CD4-positive, alpha-beta T cell (primary cell): ENCODE measurements at regions not wholly inside any gene's neighbourhood (a gene's known extent, or its start where the extent isn't known, plus 50 kb on each side); places are given as distances from the start of the nearest gene placed in this dataset.

Experiments used
- ATAC-seq: fragments of 200-7000 bp; cut with Tn5 transposase; one replicate; pipeline ENCODE4 v1.10.0; 2022; ENCODE audit warnings: mild to moderate bottlenecking; ENCODE audit not compliant: poor library complexity
- CTCF ChIA-PET: fragments of 350-600 bp; sonication (Branson Sonifier 250); formaldehyde crosslinking; loops from one replicate; lab custom pipeline; 2021; ENCODE audit warnings: antibody characterized with exemption, inconsistent platforms; lab: Charles Lee
- POLR2A ChIA-PET: fragments of 350-600 bp; sonication (Branson Sonifier 250); formaldehyde crosslinking; loops from one replicate; lab custom pipeline; 2021; ENCODE audit warnings: antibody characterized with exemption, inconsistent platforms; lab: Charles Lee
- DNase-seq, 14 experiments: peaks; one replicate each; pipeline ENCODE4 v3.0.0-alpha.2; 2013 to 2020; ENCODE audit warnings: mixed read lengths in 2 of 14
- H3K27ac ChIP-seq, 2 donors: one replicate each; pipeline versions ENCODE4 v1.5.1 to v1.7.0; 2013; ENCODE audit warnings: low read length in 2 of 2, low read depth in 1 of 2, mild to moderate bottlenecking in 1 of 2
- H3K27me3 ChIP-seq, 2 experiments: 1 replicate in 1 of 2; 2 replicates in 1 of 2; pipeline versions ENCODE4 v1.6.1 to v1.7.0; 2013; ENCODE audit warnings: low read length in 2 of 2, control low read depth in 1 of 2, mild to moderate bottlenecking in 1 of 2, moderate library complexity in 1 of 2; ENCODE audit not compliant: insufficient read depth in 2 of 2, control insufficient read depth in 1 of 2
- H3K36me3 ChIP-seq: one replicate; pipeline ENCODE4 v1.6.1; 2013; ENCODE audit warnings: low read length, control low read depth; ENCODE audit not compliant: insufficient read depth
- H3K4me1 ChIP-seq: one replicate; pipeline ENCODE4 v1.6.1; 2013; ENCODE audit warnings: low read length, control low read depth; ENCODE audit not compliant: insufficient read depth
- H3K4me3 ChIP-seq: one replicate; pipeline ENCODE4 v1.5.1; 2013; ENCODE audit warnings: mild to moderate bottlenecking, low read length, moderate library complexity
- H3K9me3 ChIP-seq, 2 experiments: 1 replicate in 1 of 2; 2 replicates in 1 of 2; pipeline versions ENCODE4 v1.6.1 to v1.7.0; 2013; ENCODE audit warnings: low read length in 2 of 2, mild to moderate bottlenecking in 2 of 2, control low read depth in 1 of 2, moderate library complexity in 1 of 2; ENCODE audit not compliant: control insufficient read depth in 1 of 2, insufficient read depth in 1 of 2
- H3K27ac Mint-ChIP-seq: one replicate; pipeline ENCODE4 v1.8.0; 2020; ENCODE audit warnings: mixed read lengths
- H3K27me3 Mint-ChIP-seq: one replicate; pipeline ENCODE4 v1.8.0; 2021; ENCODE audit warnings: mixed read lengths
- H3K36me3 Mint-ChIP-seq: one replicate; pipeline ENCODE4 v1.8.0; 2021; ENCODE audit warnings: low read depth, mixed read lengths
- H3K4me1 Mint-ChIP-seq: one replicate; pipeline ENCODE4 v1.8.0; 2021; ENCODE audit warnings: low read depth, mixed read lengths
- H3K4me3 Mint-ChIP-seq: one replicate; pipeline ENCODE4 v1.8.0; 2020; ENCODE audit warnings: mild to moderate bottlenecking, mixed read lengths
- H3K9me3 Mint-ChIP-seq: one replicate; pipeline ENCODE4 v1.8.0; 2020; ENCODE audit warnings: mixed read lengths
- CTCF ChIP-seq: fragments of 200-600 bp; IDR thresholded peaks from one replicate; pipeline ENCODE4 v1.8.0; 2022; ENCODE audit warnings: antibody characterized with exemption, mild to moderate bottlenecking
- intact Hi-C, 2 experiments: fragments of 100-400 bp; cut with DNase I in 1 of 2; cut with micrococcal nuclease in 1 of 2; formaldehyde crosslinking; loops; one replicate each; pipeline versions ENCODE4 v1.15.1 to v1.9.0; 2023 to 2025; cut with DNase I, micrococcal nuclease

GRCh38 chr4:71210823-71211222 is 128.0 kb upstream of the SLC4A4 start:
- no peak overlapping the region for H3K27ac ChIP-seq
- H3K4me1 Mint-ChIP-seq: no peaks in the 10 kb centered on the region
- H3K4me3 ChIP-seq: no peak overlapping the region
- TF ChIP-seq CTCF: no peak
- no peaks in the 10 kb centered on the region for H3K9me3 Mint-ChIP-seq
- no peaks in the 10 kb centered on the region for H3K9me3 ChIP-seq
- DNase-seq (no peak), ATAC-seq (no peak)
- ChIA-PET CTCF (no interaction called here), POLR2A (no interaction called here)
- H3K27me3 ChIP-seq: no peaks in the 10 kb centered on the region
- H3K36me3 ChIP-seq: no peaks in the 10 kb centered on the region
- H3K36me3 Mint-ChIP-seq: no peaks in the 10 kb centered on the region
- no peak overlapping the region for H3K27ac Mint-ChIP-seq
- intact Hi-C loops: no loop called here
- no peak overlapping the region for H3K4me3 Mint-ChIP-seq
- H3K27me3 Mint-ChIP-seq: peaks cover 5% of the 10 kb centered on the region
- no peaks in the 10 kb centered on the region for H3K4me1 ChIP-seq

DNA sequence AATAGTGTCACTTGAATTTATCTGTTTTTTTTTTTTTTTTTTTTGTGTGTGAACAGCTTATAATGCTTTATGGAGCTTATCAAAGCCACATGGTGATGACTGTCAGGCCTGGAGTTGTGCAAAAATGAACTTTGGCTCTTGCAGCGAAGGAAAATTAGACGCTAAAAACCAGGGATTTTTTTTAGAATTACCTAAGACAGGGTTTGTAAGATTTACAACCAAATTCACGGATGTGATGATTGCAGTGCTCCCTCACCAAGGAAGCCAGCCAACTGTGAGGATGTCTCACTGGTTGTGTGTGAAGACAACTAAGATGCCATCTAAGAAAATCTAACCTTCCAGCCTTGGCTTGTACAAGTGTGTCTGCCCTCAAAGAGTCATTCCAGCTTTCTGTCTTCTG is 127.1 kb upstream of the SLC4A4 start:
- no peak overlapping the region for H3K27ac ChIP-seq
- no peak for TF ChIP-seq CTCF
- ChIA-PET CTCF (no interaction called here), POLR2A (no interaction called here)
- H3K4me3 ChIP-seq: no peak overlapping the region
- no peaks in the 10 kb centered on the region for H3K4me1 ChIP-seq
- H3K36me3 Mint-ChIP-seq: no peaks in the 10 kb centered on the region
- H3K36me3 ChIP-seq: no peaks in the 10 kb centered on the region
- H3K27ac Mint-ChIP-seq: no peak overlapping the region
- ATAC-seq: no peak
- no peaks in the 10 kb centered on the region for H3K27me3 ChIP-seq
- no peaks in the 10 kb centered on the region for H3K9me3 Mint-ChIP-seq
- H3K9me3 ChIP-seq: no peaks in the 10 kb centered on the region
- no peak for DNase-seq
- no peak overlapping the region for H3K4me3 Mint-ChIP-seq
- intact Hi-C loops: no loop called here
- peaks cover 5% of the 10 kb centered on the region for H3K27me3 Mint-ChIP-seq
- no peaks in the 10 kb centered on the region for H3K4me1 Mint-ChIP-seq

DNA sequence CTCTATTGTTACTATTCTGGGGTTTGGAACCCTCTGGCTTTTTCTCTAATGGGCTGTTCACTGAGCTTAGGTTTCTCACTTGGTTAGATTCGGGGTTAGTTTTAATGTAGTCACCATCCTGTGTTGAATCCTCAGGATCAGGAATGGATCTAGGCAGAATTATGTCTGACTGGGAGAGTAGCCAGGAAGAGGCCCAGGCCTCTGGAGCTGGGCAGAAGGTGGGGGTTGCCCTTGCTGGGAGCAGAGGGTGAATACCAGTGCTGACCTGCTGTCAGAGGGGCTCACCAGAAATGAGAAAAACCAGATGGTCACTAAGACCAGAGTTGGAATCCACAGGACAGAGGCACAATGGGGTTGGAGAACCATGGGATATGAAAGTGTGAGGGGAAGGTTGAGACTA is 126.6 kb upstream of the SLC4A4 start:
- no peak for ATAC-seq
- intact Hi-C loops: no loop called here
- H3K4me3 ChIP-seq: no peak overlapping the region

More for the DNA sequence above, 126.6 kb upstream of the SLC4A4 start:
- H3K27me3 Mint-ChIP-seq: peaks cover 5% of the 10 kb centered on the region
- H3K36me3 Mint-ChIP-seq: no peaks in the 10 kb centered on the region
- Histone ChIP-seq H3K27ac (no peak overlapping the region), H3K27me3 (no peaks in the 10 kb centered on the region), H3K4me1 (no peaks in the 10 kb centered on the region), H3K9me3 (no peaks in the 10 kb centered on the region), H3K36me3 (no peaks in the 10 kb centered on the region)
- no peak overlapping the region for H3K4me3 Mint-ChIP-seq
- no peak for TF ChIP-seq CTCF
- POLR2A ChIA-PET: no interaction called here
- no peaks in the 10 kb centered on the region for H3K4me1 Mint-ChIP-seq
- H3K27ac Mint-ChIP-seq: no peak overlapping the region
- DNase-seq: no peak
- CTCF ChIA-PET: no interaction called here
- H3K9me3 Mint-ChIP-seq: no peaks in the 10 kb centered on the region
